ENCODE measurements at regions not wholly inside any gene's neighbourhood (a gene's known extent, or its start where the extent isn't known, plus 50 kb on each side); places are given as distances from the start of the nearest gene placed in this dataset.

GRCh38 chr13:73245246-73245645 lies 186.4 kb downstream of the KLF5 start:
- ATAC-seq: no peak
- no peak for DNase-seq
- H3K4me3 ChIP-seq (ENCODE audit: low read length): no peak overlapping the region
- WGBS: 58% methylated on average over 6 of the region's 6 CpGs
- no peaks in the 10 kb centered on the region for H3K9me3 ChIP-seq (ENCODE audit: control insufficient read depth, low read length)
- intact Hi-C loops (cut with DNase I): no loop called here
- no peak overlapping the region for H3K27ac ChIP-seq (ENCODE audit: low read length)
- H3K27me3 ChIP-seq (ENCODE audit: control insufficient read depth, insufficient read depth): no peaks in the 10 kb centered on the region
- no peaks in the 10 kb centered on the region for H3K4me1 ChIP-seq (ENCODE audit: control insufficient read depth, insufficient read depth, low read length)

DNA sequence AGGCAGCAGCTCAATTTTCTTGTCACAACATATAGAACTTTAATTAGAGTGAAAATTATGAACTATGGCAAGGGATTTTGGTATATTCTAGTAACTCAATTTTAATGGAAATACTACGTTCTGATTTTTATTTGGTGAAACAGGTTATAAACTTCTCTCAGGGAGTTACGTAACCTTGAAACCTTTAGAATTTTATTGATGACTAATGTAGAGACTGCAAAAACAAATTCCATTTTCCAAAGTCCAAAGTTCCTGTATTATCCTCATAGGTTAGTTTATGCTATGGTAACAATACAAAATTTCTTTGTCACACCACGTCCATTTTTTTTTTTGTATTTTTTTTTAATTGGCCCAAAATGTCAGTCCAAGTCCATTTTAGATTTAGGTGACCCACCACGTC lies 185.7 kb downstream of the KLF5 start:
- no peak overlapping the region for H3K27ac ChIP-seq (ENCODE audit: low read length)
- intact Hi-C loops (cut with DNase I): no loop called here
- DNase-seq: no peak
- H3K4me1 ChIP-seq (ENCODE audit: control insufficient read depth, insufficient read depth, low read length): no peaks in the 10 kb centered on the region
- no peaks in the 10 kb centered on the region for H3K9me3 ChIP-seq (ENCODE audit: control insufficient read depth, low read length)
- no peaks in the 10 kb centered on the region for H3K27me3 ChIP-seq (ENCODE audit: control insufficient read depth, insufficient read depth)
- no peak for ATAC-seq
- 92% methylated on average over 4 of the region's 4 CpGs for WGBS
- H3K4me3 ChIP-seq (ENCODE audit: low read length): no peak overlapping the region

- H3K27me3 ChIP-seq (ENCODE audit: control insufficient read depth, insufficient read depth): no peaks in the 10 kb centered on the region
- intact Hi-C loops (cut with DNase I): no loop called here
- ATAC-seq: no peak
- DNase-seq: no peak
- H3K4me1 ChIP-seq (ENCODE audit: control insufficient read depth, insufficient read depth, low read length): no peaks in the 10 kb centered on the region
- no peaks in the 10 kb centered on the region for H3K9me3 ChIP-seq (ENCODE audit: control insufficient read depth, low read length)
- H3K4me3 ChIP-seq (ENCODE audit: low read length): no peak overlapping the region
- 66% methylated on average over 2 of the region's 2 CpGs for WGBS
- H3K27ac ChIP-seq (ENCODE audit: low read length): no peak overlapping the region
Observed at GRCh38 chr13:73242515-73243015, 183.8 kb downstream of the KLF5 start.

GRCh38 chr13:73240193-73240592 lies 181.4 kb downstream of the KLF5 start:
- no peak overlapping the region for H3K4me3 ChIP-seq (ENCODE audit: low read length)
- no peak for DNase-seq
- H3K27me3 ChIP-seq (ENCODE audit: control insufficient read depth, insufficient read depth): no peaks in the 10 kb centered on the region
- no peak overlapping the region for H3K27ac ChIP-seq (ENCODE audit: low read length)
- 69% methylated on average over 1 of the region's 1 CpG for WGBS
- H3K4me1 ChIP-seq (ENCODE audit: control insufficient read depth, insufficient read depth, low read length): no peaks in the 10 kb centered on the region
- no peaks in the 10 kb centered on the region for H3K9me3 ChIP-seq (ENCODE audit: control insufficient read depth, low read length)
- intact Hi-C loops (cut with DNase I): no loop called here
- ATAC-seq: no peak

DNA sequence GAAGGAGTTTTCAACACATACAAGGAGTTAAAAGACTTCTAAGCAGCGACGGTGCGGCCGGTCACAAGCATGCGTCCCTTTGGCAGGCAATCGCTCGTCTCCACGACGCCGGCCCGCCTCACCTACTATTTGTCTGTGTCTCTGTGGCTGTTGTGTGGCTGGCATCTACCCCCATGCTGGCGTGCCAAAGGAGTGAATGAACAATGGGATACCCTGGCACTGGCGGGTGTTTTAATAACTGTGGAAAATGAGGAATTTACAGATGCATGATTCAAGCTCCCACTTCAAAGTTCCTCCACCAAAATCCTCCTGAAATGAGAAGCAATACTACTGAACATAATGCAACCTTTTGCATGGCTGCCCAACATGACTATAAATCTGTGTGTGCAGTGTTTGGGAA lies 176.6 kb downstream of the KLF5 start:
- DNase-seq: no peak
- H3K27me3 ChIP-seq (ENCODE audit: control insufficient read depth, insufficient read depth): no peaks in the 10 kb centered on the region
- no peaks in the 10 kb centered on the region for H3K9me3 ChIP-seq (ENCODE audit: control insufficient read depth, low read length)
- no peak overlapping the region for H3K27ac ChIP-seq (ENCODE audit: low read length)
- intact Hi-C loops (cut with DNase I): no loop called here
- no peak for ATAC-seq
- H3K4me3 ChIP-seq (ENCODE audit: low read length): no peak overlapping the region
- 93% methylated on average over 13 of the region's 13 CpGs for WGBS
- H3K4me1 ChIP-seq (ENCODE audit: control insufficient read depth, insufficient read depth, low read length): no peaks in the 10 kb centered on the region

DNA sequence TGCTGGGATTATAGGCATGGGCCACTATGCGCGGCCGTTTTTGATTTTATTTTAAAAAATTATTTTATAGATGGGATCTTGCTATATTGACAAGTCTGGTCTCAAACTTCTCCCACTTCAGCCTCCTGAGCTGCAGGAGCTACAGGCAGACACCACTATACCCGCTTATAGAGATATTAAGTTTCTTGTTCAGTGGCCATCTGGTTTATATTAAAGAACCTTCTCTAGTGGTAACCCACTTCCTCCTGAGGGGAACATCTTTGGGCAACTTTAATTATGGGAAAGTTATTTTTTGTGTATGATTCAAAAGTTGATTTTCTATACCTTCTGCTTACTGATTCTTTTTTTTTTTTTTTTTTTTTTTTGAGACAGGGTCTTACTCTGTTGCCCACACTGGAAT lies 172.7 kb downstream of the KLF5 start:
- DNase-seq: no peak
- H3K9me3 ChIP-seq (ENCODE audit: control insufficient read depth, low read length): no peaks in the 10 kb centered on the region
- no peak overlapping the region for H3K27ac ChIP-seq (ENCODE audit: low read length)
- 89% methylated on average over 4 of the region's 4 CpGs for WGBS
- no peak overlapping the region for H3K4me3 ChIP-seq (ENCODE audit: low read length)
- intact Hi-C loops (cut with DNase I): no loop called here
- no peaks in the 10 kb centered on the region for H3K27me3 ChIP-seq (ENCODE audit: control insufficient read depth, insufficient read depth)
- H3K4me1 ChIP-seq (ENCODE audit: control insufficient read depth, insufficient read depth, low read length): no peaks in the 10 kb centered on the region
- ATAC-seq: no peak

GRCh38 chr13:73230716-73231115 lies 171.9 kb downstream of the KLF5 start:
- ATAC-seq (no peak), DNase-seq (no peak)
- Histone ChIP-seq H3K27me3 (ENCODE audit: control insufficient read depth, insufficient read depth) (no peaks in the 10 kb centered on the region), H3K4me1 (ENCODE audit: control insufficient read depth, insufficient read depth, low read length) (no peaks in the 10 kb centered on the region), H3K27ac (ENCODE audit: low read length) (no peak overlapping the region), H3K9me3 (ENCODE audit: control insufficient read depth, low read length) (no peaks in the 10 kb centered on the region), H3K4me3 (ENCODE audit: low read length) (no peak overlapping the region)
- intact Hi-C loops (cut with DNase I): no loop called here
- WGBS: 80% methylated on average over 3 of the region's 3 CpGs

GRCh38 chr13:73228546-73228945 lies 169.7 kb downstream of the KLF5 start:
- intact Hi-C loops (cut with DNase I): no loop called here
- no peak for ATAC-seq

GRCh38 chr13:73225990-73226389 lies 167.2 kb downstream of the KLF5 start:
- H3K4me3 ChIP-seq (ENCODE audit: low read length): no peak overlapping the region
- no peak for ATAC-seq
- intact Hi-C loops (cut with DNase I): no loop called here
- DNase-seq: no peak
- H3K27me3 ChIP-seq (ENCODE audit: control insufficient read depth, insufficient read depth): no peaks in the 10 kb centered on the region
- 88% methylated on average over 1 of the region's 1 CpG for WGBS
- no peaks in the 10 kb centered on the region for H3K9me3 ChIP-seq (ENCODE audit: control insufficient read depth, low read length)
- H3K4me1 ChIP-seq (ENCODE audit: control insufficient read depth, insufficient read depth, low read length): no peaks in the 10 kb centered on the region
- no peak overlapping the region for H3K27ac ChIP-seq (ENCODE audit: low read length)

More at GRCh38 chr13:73228546-73228945, 169.7 kb downstream of the KLF5 start:
- H3K27me3 ChIP-seq (ENCODE audit: control insufficient read depth, insufficient read depth): no peaks in the 10 kb centered on the region
- no peaks in the 10 kb centered on the region for H3K9me3 ChIP-seq (ENCODE audit: control insufficient read depth, low read length)
- H3K4me1 ChIP-seq (ENCODE audit: control insufficient read depth, insufficient read depth, low read length): no peaks in the 10 kb centered on the region
- no peak overlapping the region for H3K4me3 ChIP-seq (ENCODE audit: low read length)
- DNase-seq: no peak
- no peak overlapping the region for H3K27ac ChIP-seq (ENCODE audit: low read length)

DNA sequence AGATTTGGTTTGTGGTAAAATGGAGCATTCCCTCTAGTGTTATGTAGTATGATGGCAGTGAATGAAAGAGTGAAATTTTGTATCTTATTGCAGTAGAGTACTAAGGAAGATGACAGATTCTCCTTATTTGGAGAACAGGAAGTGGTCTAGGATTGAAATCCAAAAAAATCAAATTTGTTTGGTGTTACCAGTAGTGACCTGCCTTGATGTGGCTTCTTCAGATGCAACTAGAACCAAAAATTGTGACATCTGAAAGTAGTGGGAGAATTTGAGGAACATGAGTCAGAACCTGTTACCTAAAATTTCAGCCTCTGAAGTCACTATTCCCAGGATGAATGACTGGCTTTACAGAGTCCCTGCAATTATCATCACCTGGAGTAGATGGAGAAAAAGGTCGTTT lies 165.9 kb downstream of the KLF5 start:
- H3K4me1 ChIP-seq (ENCODE audit: control insufficient read depth, insufficient read depth, low read length): no peaks in the 10 kb centered on the region
- WGBS: 56% methylated on average over 1 of the region's 1 CpG
- no peak for DNase-seq
- H3K4me3 ChIP-seq (ENCODE audit: low read length): no peak overlapping the region
- intact Hi-C loops (cut with DNase I): no loop called here
- no peaks in the 10 kb centered on the region for H3K9me3 ChIP-seq (ENCODE audit: control insufficient read depth, low read length)
- H3K27me3 ChIP-seq (ENCODE audit: control insufficient read depth, insufficient read depth): no peaks in the 10 kb centered on the region
- no peak overlapping the region for H3K27ac ChIP-seq (ENCODE audit: low read length)
- no peak for ATAC-seq

- H3K9me3 ChIP-seq (ENCODE audit: control insufficient read depth, low read length): no peaks in the 10 kb centered on the region
- H3K4me3 ChIP-seq (ENCODE audit: low read length): no peak overlapping the region
- ATAC-seq: no peak
- H3K27ac ChIP-seq (ENCODE audit: low read length): no peak overlapping the region
- 71% methylated on average over 5 of the region's 5 CpGs for whole genome bisulfite sequencing
- no peak for DNase-seq
- intact Hi-C loops (cut with DNase I): no loop called here
- no peaks in the 10 kb centered on the region for H3K4me1 ChIP-seq (ENCODE audit: control insufficient read depth, insufficient read depth, low read length)
- no peaks in the 10 kb centered on the region for H3K27me3 ChIP-seq (ENCODE audit: control insufficient read depth, insufficient read depth)
Observed at GRCh38 chr13:73223372-73223781, 164.6 kb downstream of the KLF5 start.

GRCh38 chr13:73222627-73223305 lies 164.0 kb downstream of the KLF5 start:
- intact Hi-C loops (cut with DNase I): no loop called here
- ATAC-seq: no peak
- H3K9me3 ChIP-seq (ENCODE audit: control insufficient read depth, low read length): no peaks in the 10 kb centered on the region

More at GRCh38 chr13:73222627-73223305, 164.0 kb downstream of the KLF5 start:
- Histone ChIP-seq H3K27me3 (ENCODE audit: control insufficient read depth, insufficient read depth) (no peaks in the 10 kb centered on the region), H3K27ac (ENCODE audit: low read length) (no peak overlapping the region), H3K4me3 (ENCODE audit: low read length) (no peak overlapping the region), H3K4me1 (ENCODE audit: control insufficient read depth, insufficient read depth, low read length) (no peaks in the 10 kb centered on the region)
- 86% methylated on average over 6 of the region's 6 CpGs for whole genome bisulfite sequencing
- DNase-seq: no peak

Data from right cardiac atrium (tissue), 5 donors.